CD4-positive, alpha-beta T cell (primary cell): ENCODE measurements at regions not wholly inside any gene's neighbourhood (a gene's known extent, or its start where the extent isn't known, plus 50 kb on each side); places are given as distances from the start of the nearest gene placed in this dataset.

Source experiments
- ATAC-seq: fragments of 200-7000 bp; cut with Tn5 transposase; one replicate; pipeline ENCODE4 v1.10.0; 2022; ENCODE audit warnings: mild to moderate bottlenecking; ENCODE audit not compliant: poor library complexity
- CTCF ChIA-PET: fragments of 350-600 bp; sonication (Branson Sonifier 250); formaldehyde crosslinking; loops from one replicate; lab custom pipeline; 2021; ENCODE audit warnings: antibody characterized with exemption, inconsistent platforms; lab: Charles Lee
- POLR2A ChIA-PET: fragments of 350-600 bp; sonication (Branson Sonifier 250); formaldehyde crosslinking; loops from one replicate; lab custom pipeline; 2021; ENCODE audit warnings: antibody characterized with exemption, inconsistent platforms; lab: Charles Lee
- DNase-seq, 14 experiments: peaks; one replicate each; pipeline ENCODE4 v3.0.0-alpha.2; 2013 to 2020; ENCODE audit warnings: mixed read lengths in 2 of 14
- H3K27ac ChIP-seq, 2 donors: one replicate each; pipeline versions ENCODE4 v1.5.1 to v1.7.0; 2013; ENCODE audit warnings: low read length in 2 of 2, low read depth in 1 of 2, mild to moderate bottlenecking in 1 of 2
- H3K27me3 ChIP-seq, 2 experiments: 1 replicate in 1 of 2; 2 replicates in 1 of 2; pipeline versions ENCODE4 v1.6.1 to v1.7.0; 2013; ENCODE audit warnings: low read length in 2 of 2, control low read depth in 1 of 2, mild to moderate bottlenecking in 1 of 2, moderate library complexity in 1 of 2; ENCODE audit not compliant: insufficient read depth in 2 of 2, control insufficient read depth in 1 of 2
- H3K36me3 ChIP-seq: one replicate; pipeline ENCODE4 v1.6.1; 2013; ENCODE audit warnings: low read length, control low read depth; ENCODE audit not compliant: insufficient read depth
- H3K4me1 ChIP-seq: one replicate; pipeline ENCODE4 v1.6.1; 2013; ENCODE audit warnings: low read length, control low read depth; ENCODE audit not compliant: insufficient read depth
- H3K4me3 ChIP-seq: one replicate; pipeline ENCODE4 v1.5.1; 2013; ENCODE audit warnings: mild to moderate bottlenecking, low read length, moderate library complexity
- H3K9me3 ChIP-seq, 2 experiments: 1 replicate in 1 of 2; 2 replicates in 1 of 2; pipeline versions ENCODE4 v1.6.1 to v1.7.0; 2013; ENCODE audit warnings: low read length in 2 of 2, mild to moderate bottlenecking in 2 of 2, control low read depth in 1 of 2, moderate library complexity in 1 of 2; ENCODE audit not compliant: control insufficient read depth in 1 of 2, insufficient read depth in 1 of 2
- H3K27ac Mint-ChIP-seq: one replicate; pipeline ENCODE4 v1.8.0; 2020; ENCODE audit warnings: mixed read lengths
- H3K27me3 Mint-ChIP-seq: one replicate; pipeline ENCODE4 v1.8.0; 2021; ENCODE audit warnings: mixed read lengths
- H3K36me3 Mint-ChIP-seq: one replicate; pipeline ENCODE4 v1.8.0; 2021; ENCODE audit warnings: low read depth, mixed read lengths
- H3K4me1 Mint-ChIP-seq: one replicate; pipeline ENCODE4 v1.8.0; 2021; ENCODE audit warnings: low read depth, mixed read lengths
- H3K4me3 Mint-ChIP-seq: one replicate; pipeline ENCODE4 v1.8.0; 2020; ENCODE audit warnings: mild to moderate bottlenecking, mixed read lengths
- H3K9me3 Mint-ChIP-seq: one replicate; pipeline ENCODE4 v1.8.0; 2020; ENCODE audit warnings: mixed read lengths
- intact Hi-C, 2 experiments: fragments of 100-400 bp; cut with DNase I in 1 of 2; cut with micrococcal nuclease in 1 of 2; formaldehyde crosslinking; loops; one replicate each; pipeline versions ENCODE4 v1.15.1 to v1.9.0; 2023 to 2025; cut with DNase I, micrococcal nuclease
- TF ChIP-seq, protein P1 (sequence below): fragments of 200-600 bp; IDR thresholded peaks from one replicate; pipeline ENCODE4 v1.8.0; 2022; ENCODE audit warnings: antibody characterized with exemption, mild to moderate bottlenecking

DNA sequence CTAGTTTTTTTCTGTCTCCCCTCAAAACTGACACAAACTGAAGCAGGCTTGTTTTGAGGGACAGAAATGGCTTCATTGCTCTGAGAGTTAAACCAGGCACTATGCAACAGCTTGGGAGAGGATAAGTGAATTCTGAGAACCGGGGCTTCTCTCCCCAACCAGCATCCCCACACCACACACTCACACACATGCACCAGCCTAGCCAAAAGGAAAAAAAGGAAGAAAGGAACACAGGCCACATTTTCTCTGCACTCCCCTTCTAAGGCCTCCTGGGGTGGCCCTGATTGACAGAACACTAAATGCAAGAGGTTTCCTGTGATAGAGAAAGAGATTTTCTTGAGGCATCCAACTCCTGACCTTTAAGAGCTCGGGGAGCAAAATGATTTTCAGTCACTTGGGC, 177.5 kb downstream of the TLE3 start:
- intact Hi-C loops, result no loop called here
- CTCF ChIA-PET, result no interaction called here
- peaks cover 0 to 9% of the 10 kb centered on the region in 2 experiments for H3K9me3 ChIP-seq
- H3K4me3 Mint-ChIP-seq, result no peak overlapping the region
- H3K4me1 Mint-ChIP-seq, result no peaks in the 10 kb centered on the region
- H3K36me3 ChIP-seq, result no peaks in the 10 kb centered on the region
- peaks cover 4% of the 10 kb centered on the region for H3K9me3 Mint-ChIP-seq
- H3K36me3 Mint-ChIP-seq, result no peaks in the 10 kb centered on the region
- H3K4me3 ChIP-seq, result no peak overlapping the region
- no peak for DNase-seq
- no peaks in the 10 kb centered on the region for H3K4me1 ChIP-seq
- ATAC-seq, result no peak
- POLR2A ChIA-PET, result interaction anchor here (0.6 kb wide), 1 partner anchor 159 kb away, joined by 5 read pairs; no protein-coding TSS in a partner anchor
- TF ChIP-seq, protein P1, sequence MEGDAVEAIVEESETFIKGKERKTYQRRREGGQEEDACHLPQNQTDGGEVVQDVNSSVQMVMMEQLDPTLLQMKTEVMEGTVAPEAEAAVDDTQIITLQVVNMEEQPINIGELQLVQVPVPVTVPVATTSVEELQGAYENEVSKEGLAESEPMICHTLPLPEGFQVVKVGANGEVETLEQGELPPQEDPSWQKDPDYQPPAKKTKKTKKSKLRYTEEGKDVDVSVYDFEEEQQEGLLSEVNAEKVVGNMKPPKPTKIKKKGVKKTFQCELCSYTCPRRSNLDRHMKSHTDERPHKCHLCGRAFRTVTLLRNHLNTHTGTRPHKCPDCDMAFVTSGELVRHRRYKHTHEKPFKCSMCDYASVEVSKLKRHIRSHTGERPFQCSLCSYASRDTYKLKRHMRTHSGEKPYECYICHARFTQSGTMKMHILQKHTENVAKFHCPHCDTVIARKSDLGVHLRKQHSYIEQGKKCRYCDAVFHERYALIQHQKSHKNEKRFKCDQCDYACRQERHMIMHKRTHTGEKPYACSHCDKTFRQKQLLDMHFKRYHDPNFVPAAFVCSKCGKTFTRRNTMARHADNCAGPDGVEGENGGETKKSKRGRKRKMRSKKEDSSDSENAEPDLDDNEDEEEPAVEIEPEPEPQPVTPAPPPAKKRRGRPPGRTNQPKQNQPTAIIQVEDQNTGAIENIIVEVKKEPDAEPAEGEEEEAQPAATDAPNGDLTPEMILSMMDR, result no peak
- H3K27ac ChIP-seq, result no peak overlapping the region
- no peak overlapping the region for H3K27ac Mint-ChIP-seq
- no peaks in the 10 kb centered on the region for H3K27me3 ChIP-seq
- no peaks in the 10 kb centered on the region for H3K27me3 Mint-ChIP-seq

DNA sequence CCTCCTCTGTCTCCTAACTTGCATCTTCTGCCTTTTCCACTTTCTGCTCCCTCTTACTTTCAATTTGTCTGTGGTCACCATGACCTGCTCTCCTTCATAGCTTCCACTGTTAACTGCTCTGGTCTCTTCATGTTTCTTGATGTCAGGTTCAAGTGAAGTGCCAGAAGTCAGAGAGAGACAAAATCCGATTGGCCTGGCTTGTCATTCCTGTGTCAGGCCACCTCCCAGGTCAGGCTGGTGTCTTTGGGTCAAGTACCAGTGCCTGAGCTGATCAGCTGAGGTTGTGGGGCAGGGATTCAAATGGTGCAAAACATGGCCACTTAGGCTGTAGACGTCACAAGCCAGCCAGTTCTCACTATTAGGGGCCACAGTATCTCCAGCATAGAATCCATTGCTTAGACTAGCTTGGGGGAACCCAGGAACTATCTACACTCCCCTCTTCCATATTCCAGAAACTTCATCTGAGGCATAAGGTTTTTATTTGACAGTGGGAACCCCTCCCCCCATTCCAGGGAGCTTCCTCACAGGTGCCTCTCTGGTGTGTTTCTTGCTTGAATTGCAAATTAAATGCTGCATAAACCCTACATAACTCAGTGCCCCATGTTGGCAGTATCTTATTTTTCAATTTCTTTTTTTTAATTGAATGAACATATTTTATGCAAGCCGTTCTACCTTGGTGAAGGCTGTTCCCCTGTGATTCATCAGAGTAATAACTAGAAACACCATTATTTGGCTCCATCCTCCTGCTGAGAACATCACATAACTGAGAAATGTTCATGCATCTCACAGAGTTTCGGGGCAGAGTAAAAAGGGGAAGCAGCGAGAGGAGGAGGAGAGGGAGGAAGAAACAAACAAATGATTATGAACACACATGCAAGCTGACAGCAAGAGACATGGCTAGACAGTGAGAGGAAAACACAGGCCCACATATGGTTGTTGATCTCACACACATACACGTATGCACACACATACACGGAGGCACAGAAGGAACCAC, 175.8 kb downstream of the TLE3 start:
- CTCF ChIA-PET, result no interaction called here
- Mint-ChIP-seq H3K4me3 (no peak overlapping the region), H3K27ac (no peak overlapping the region), H3K27me3 (no peaks in the 10 kb centered on the region), H3K36me3 (no peaks in the 10 kb centered on the region), H3K9me3 (peaks cover 4% of the 10 kb centered on the region), H3K4me1 (no peaks in the 10 kb centered on the region)
- DNase-seq (no peak), ATAC-seq (no peak)
- POLR2A ChIA-PET, result no interaction called here
- intact Hi-C loops, result no loop called here
- Histone ChIP-seq H3K27ac (no peak overlapping the region), H3K4me3 (no peak overlapping the region), H3K9me3 (peaks cover 0 to 9% of the 10 kb centered on the region in 2 experiments), H3K36me3 (no peaks in the 10 kb centered on the region), H3K27me3 (no peaks in the 10 kb centered on the region), H3K4me1 (no peaks in the 10 kb centered on the region)
- TF ChIP-seq, protein P1, result no peak

DNA sequence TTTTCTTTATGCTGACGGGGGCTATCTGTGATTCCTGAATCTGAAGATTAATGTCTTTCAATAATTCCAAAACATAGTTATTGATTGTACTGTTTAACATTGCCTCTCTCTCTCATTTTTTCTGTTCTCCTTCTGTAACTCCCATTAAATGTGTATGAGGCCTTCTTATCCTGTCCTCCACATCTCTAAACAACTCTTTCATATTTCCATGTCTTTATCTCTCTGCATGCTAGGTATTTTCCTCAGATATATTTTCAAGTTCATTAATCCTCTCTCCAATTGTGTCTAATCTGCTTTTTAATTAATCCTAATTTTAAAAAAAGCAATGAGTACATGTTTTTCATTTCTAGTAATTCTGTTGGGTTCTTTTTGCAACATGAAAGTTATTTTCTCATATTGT, 173.2 kb downstream of the TLE3 start:
- Histone ChIP-seq H3K4me3 (no peak overlapping the region), H3K9me3 (peaks cover 0 to 9% of the 10 kb centered on the region in 2 experiments), H3K4me1 (no peaks in the 10 kb centered on the region), H3K36me3 (no peaks in the 10 kb centered on the region), H3K27me3 (no peaks in the 10 kb centered on the region), H3K27ac (no peak overlapping the region)
- no peaks in the 10 kb centered on the region for H3K4me1 Mint-ChIP-seq
- ChIA-PET POLR2A (no interaction called here), CTCF (no interaction called here)
- no peaks in the 10 kb centered on the region for H3K36me3 Mint-ChIP-seq
- DNase-seq (no peak), ATAC-seq (no peak)
- no peak overlapping the region for H3K4me3 Mint-ChIP-seq
- no peaks in the 10 kb centered on the region for H3K27me3 Mint-ChIP-seq
- no peak overlapping the region for H3K27ac Mint-ChIP-seq
- H3K9me3 Mint-ChIP-seq, result peaks cover 4% of the 10 kb centered on the region
- intact Hi-C loops, result no loop called here
- TF ChIP-seq, protein P1, result no peak
